ENCODE measurements at regions not wholly inside any gene's neighbourhood (a gene's known extent, or its start where the extent isn't known, plus 50 kb on each side); places are given as distances from the start of the nearest gene placed in this dataset.

GRCh38 chr6:1485678-1486077 is 96.3 kb downstream of the FOXF2 start:
- peak; percentile 76 for DNase-seq

DNA sequence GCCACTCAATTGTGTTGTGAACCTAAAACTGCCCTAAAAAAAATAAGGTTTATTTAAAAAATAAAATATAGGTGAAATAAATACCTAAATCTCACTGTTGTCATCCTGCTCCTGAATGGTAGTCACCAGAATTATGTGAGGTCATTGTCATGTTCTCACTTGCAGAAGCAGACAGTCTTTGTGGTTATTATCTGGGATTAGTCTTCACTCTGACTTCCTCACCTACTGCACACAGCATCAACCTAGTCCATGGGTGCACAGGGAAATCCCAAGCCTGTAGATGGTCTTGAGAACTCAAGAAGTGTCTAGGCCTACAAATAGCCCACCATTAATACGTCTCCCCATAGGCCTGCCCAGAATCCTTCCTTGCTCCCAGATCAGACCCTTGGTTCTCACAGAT is 97.0 kb downstream of the FOXF2 start:
- DNase-seq = no peak

- DNase-seq = no peak
Observed at GRCh38 chr6:1487239-1487638, 97.9 kb downstream of the FOXF2 start.

DNA sequence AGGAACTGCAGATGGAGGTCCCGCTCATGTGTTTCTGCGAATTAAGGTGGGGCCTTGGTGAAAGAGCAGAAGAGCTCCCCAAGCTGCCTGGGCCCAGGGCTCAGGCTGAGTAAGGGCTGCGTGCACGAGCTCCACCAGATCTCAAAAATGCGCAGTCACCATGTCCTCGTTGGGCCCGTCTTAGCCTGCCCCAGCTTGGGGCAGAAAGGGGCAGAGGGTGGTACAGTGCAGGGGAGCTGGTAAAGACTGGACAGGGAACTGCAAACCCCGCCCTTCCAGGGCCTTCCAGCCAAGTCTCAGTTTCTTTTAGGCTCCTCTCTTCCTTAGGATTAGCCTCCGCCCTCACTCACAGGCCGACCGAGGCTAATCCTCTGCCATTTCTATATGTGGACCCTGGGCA is 101.6 kb downstream of the FOXF2 start:
- no peak for DNase-seq

DNA sequence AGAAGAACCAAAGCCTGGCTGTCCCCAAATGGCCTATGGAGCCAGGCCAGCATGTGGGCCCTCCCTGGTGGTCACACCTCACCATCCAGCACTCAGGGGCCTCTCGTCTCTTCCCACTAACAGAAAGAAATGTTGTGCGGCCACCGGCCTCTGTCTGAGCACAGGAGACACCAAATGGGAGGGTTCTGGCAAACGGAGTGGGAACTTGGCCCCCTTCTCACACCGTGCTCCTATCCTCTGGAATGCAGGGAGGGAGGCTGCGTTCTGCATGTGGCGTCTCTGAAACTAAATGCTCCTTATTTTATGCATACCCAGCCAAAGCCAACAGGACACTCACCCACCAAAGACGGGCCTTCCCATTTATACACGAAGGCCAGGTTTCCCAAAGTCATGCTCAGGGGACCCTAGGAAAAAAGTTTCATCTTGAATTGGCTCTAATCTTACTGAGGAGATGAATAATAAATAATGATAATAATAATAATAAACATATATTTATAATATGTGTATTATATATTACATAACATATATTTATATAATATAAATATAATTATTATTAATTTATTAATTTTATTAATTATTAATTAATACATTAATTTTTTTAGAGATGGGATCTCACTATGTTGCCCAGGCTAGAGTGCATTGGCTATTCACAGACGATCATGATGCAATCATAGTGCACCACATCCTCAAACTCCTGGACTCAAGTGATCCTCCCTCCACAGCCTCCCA is 102.4 kb downstream of the FOXF2 start:
- DNase-seq = no peak

GRCh38 chr6:1494671-1495070 is 105.3 kb downstream of the FOXF2 start:
- DNase-seq = no peak

GRCh38 chr6:1495344-1495743 is 106.0 kb downstream of the FOXF2 start:
- no peak for DNase-seq

- no peak for DNase-seq
Observed at GRCh38 chr6:1496092-1496491, 106.7 kb downstream of the FOXF2 start.

DNA sequence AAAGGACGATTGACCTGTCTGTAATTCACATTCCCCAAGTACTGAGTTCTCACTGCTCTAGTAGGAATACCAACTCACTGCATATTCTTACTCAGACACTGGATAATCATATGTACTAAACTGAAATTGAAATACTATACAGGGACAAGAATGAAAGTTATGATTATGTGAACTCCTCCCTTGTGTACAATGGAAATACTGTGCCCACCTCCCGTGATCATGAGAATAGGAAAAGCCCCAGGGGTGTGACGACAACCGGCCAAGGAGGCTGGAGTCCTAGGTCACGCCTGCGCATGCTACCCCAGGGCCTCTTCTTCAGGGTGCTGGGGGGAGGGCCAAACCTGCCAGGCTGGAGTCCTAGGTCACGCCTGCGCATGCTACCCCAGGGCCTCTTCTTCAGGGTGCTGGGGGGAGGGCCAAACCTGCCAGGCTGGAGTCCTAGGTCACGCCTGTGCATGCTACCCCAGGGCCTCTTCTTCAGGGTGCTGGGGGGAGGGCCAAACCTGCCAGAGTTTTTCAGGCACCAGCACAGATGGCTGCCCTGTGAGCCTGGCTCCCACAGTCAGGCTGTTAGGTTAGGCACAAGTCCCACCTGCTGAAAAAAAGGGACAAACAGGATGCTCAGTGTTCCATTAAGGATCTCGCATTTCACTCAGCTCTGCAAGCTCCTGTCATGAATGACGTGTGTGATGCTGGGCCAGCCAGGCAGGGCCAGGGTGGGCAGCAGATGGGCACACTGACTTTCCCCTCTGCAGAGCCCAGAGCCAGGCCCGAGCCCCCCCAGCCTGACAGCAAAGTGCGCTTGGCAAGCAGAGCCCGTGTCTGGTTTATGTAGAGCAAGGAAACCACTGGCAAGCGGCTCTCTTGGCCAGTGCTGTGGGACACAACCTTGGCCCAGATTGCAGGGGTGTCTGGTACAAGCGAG is 107.7 kb downstream of the FOXF2 start:
- no peak for DNase-seq

DNA sequence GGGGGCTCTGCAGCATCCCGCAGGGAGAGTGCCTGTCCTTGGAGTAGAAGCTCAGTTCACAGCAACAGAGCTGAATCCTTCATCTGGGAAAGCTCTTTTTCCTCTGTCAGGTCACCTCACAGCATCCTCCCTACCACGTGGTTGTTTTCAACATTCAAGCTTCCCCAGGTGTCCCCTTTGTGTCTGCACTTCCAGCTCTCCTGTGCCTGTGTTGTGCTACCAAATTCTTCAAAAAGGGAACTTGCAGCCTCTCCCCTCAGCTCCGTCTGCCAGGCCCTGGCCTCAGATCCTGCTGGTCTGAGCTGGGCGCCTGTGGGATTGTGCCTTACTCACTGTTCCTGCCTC is 108.4 kb downstream of the FOXF2 start:
- DNase-seq = no peak

GRCh38 chr6:1498491-1499113 is 109.2 kb downstream of the FOXF2 start:
- DNase-seq = no peak

DNA sequence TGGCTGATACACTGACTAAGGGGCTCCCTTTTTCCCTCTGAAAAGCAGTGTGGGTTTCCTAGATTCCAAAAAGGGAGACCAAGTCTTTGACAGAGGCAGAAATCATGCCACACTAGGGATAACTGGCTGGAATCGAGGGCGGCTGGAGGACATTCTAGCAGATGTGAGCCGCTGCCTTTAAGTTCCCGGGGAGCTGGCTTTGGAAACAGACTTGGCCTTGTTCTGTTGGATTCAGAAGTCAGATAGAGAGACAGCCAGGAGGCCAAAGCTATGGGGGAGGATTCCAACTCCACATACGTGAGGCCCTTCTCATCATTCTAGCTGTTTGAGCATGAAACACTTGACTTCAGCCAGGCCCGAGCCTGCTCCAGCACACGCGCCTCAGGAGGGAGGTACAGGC is 109.9 kb upstream of the FOXC1 start:
- DNase-seq = no peak

- DNase-seq = no peak
Observed at GRCh38 chr6:1500913-1501312, 108.8 kb upstream of the FOXC1 start.

- DNase-seq = no peak
Observed at GRCh38 chr6:1502041-1502440, 107.7 kb upstream of the FOXC1 start.

GRCh38 chr6:1503811-1504210 is 105.9 kb upstream of the FOXC1 start:
- DNase-seq = no peak

- no peak for DNase-seq
Observed at GRCh38 chr6:1504465-1504864, 105.2 kb upstream of the FOXC1 start.

DNA sequence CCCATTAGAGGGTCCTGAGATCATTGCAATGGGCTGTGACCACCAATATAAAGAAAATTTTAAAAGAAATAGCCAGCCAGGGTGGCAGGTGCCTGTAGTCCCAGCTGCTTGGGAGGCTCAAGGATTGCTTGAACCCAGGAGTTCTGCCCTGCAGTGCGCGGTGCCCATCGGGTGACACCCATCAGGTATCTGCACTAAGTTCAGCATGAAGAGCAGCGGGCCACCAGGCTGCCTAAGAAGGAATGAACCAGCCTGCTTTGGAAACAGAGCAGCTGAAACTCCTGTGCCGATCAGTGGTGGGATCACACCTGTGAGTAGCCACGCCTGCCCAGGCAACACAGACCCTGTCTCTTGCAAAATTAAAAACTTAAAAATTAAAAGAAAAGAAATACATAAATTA is 102.5 kb upstream of the FOXC1 start:
- DNase-seq = no peak

GRCh38 chr6:1509241-1509640 is 100.5 kb upstream of the FOXC1 start:
- no peak for DNase-seq

GRCh38 chr6:1510239-1510638 is 99.5 kb upstream of the FOXC1 start:
- DNase-seq = no peak

- DNase-seq = no peak
Observed at GRCh38 chr6:1513215-1513780, 96.4 kb upstream of the FOXC1 start.

DNA sequence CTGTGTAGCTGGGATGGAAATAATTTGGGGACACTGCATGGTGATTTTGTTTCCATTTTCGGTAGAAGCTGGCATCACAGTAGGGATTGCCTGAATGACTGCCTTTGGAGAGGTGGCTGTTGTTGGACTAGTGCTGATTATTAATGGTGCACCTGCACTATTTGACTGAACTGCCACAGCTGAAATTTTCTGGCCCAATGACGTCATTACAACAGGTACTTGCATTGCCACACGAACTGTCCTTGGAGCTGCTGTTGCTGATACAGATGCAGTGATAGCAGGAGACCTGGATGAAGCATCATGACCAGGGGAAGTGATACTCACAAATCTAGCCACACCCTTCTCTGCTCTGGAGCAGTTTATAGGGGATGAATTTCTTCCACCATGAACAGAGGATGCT is 95.6 kb upstream of the FOXC1 start:
- no peak for DNase-seq

DNA sequence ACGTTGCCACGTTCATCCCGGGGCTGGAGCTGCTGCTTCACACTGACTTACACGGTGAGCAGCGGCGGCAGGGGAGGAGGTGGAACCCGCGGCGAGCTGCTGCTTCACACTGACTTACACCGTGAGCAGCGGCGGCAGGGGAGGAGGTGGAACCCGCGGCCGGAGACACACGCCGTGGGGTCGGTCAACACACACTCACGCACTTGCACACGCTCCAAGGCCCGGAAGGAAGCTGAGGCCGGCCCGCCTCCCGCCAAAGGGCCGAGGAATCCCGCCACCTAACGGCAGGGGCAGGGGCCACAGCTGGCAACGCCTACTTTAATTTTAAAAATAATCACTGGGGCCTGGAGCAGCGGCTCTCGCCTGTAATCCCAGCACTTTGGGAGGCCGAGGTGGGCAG is 94.4 kb upstream of the FOXC1 start:
- no peak for DNase-seq

- no peak for DNase-seq
Observed at GRCh38 chr6:1515781-1516180, 93.9 kb upstream of the FOXC1 start.

Data from amniotic stem cell (primary cell).